ENCODE measurements at regions not wholly inside any gene's neighbourhood (a gene's known extent, or its start where the extent isn't known, plus 50 kb on each side); places are given as distances from the start of the nearest gene placed in this dataset.

GRCh38 chr5:79901631-79902030 lies 89.4 kb downstream of the MTX3 start:
- TF ChIP-seq EZH2 (IDR thresholded peaks at IDR 0.05) (no peak), EZH2phosphoT487 (IDR thresholded peaks at IDR 0.05) (no peak), CTCF (IDR thresholded peaks at IDR 0.05) (no peak)
- no peak overlapping the region for H3K4me3 Mint-ChIP-seq
- H3K27me3 Mint-ChIP-seq (ENCODE audit: insufficient read depth, low read depth), result no peaks in the 10 kb centered on the region
- Histone ChIP-seq H3K27me3 (no peaks in the 10 kb centered on the region), H4K20me1 (ENCODE audit: low read depth) (no peaks in the 10 kb centered on the region), H3K36me3 (no peaks in the 10 kb centered on the region), H3K9ac (no peak overlapping the region), H3K4me3 (no peak overlapping the region), H3K27ac (no peak overlapping the region), H3K9me3 (ENCODE audit: low read depth) (no peaks in the 10 kb centered on the region), H2AFZ (replicated peaks) (no peak overlapping the region), H3K4me2 (no peak overlapping the region), H3F3A (ENCODE audit: low read depth) (no peaks in the 10 kb centered on the region), H3K4me1 (no peaks in the 10 kb centered on the region), H3K79me2 (ENCODE audit: low read depth) (no peaks in the 10 kb centered on the region)
- H3K4me1 Mint-ChIP-seq, result no peaks in the 10 kb centered on the region
- no peak for DNase-seq (ENCODE audit: low spot score)
- peaks cover 8% of the 10 kb centered on the region for H3K9me3 Mint-ChIP-seq
- H3K36me3 Mint-ChIP-seq, result no peaks in the 10 kb centered on the region
- no peak overlapping the region for H3K27ac Mint-ChIP-seq

DNA sequence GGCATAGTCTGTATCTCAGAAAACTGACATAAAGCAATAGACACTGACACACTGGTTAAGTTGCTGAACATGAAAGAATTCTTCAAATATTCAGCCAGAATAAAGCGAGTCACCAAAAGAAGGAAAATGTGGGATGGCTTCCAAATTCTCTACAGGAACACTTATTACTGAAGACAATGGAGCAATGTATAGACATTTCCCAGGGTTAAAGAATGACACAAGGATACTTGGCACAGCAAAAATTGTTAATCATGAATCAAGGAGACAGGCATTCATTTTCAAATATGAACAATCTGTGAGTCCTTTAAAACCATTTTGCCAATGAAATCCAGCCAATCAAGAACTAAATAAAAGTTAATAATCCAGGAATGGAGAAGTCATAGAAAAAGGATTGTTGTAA lies 92.5 kb downstream of the MTX3 start:
- Mint-ChIP-seq H3K9me3 (peaks cover 6% of the 10 kb centered on the region), H3K27ac (no peak overlapping the region)

DNA sequence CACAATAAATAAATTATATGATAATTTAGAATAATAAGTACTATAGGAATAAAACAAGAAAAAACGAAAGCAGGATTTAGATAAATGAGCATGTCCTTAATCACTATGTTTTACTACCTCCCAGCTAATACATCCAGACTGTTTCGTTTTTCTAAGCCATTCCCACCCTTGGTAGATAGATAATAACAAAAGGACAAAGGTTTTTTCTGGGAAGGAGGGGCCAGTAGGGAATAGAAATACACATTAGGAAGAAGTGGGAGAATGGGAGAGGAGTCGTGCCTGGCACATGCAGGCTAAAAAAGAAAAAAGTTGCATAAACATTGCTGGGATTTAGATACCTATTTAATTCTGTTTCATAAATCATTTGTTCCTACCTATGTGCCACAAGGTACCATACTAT lies 97.1 kb downstream of the MTX3 start:
- no peak overlapping the region for H3K27ac ChIP-seq
- TF ChIP-seq CTCF (IDR thresholded peaks at IDR 0.05) (no peak), EZH2 (IDR thresholded peaks at IDR 0.05) (no peak), EZH2phosphoT487 (IDR thresholded peaks at IDR 0.05) (no peak)
- no peaks in the 10 kb centered on the region for H3K9me3 Mint-ChIP-seq

More for the DNA sequence above, 92.5 kb downstream of the MTX3 start:
- H3K4me1 ChIP-seq, result no peaks in the 10 kb centered on the region
- H3K4me2 ChIP-seq, result no peak overlapping the region
- DNase-seq (ENCODE audit: low spot score), result no peak
- H3K9ac ChIP-seq, result no peak overlapping the region
- no peaks in the 10 kb centered on the region for H3K27me3 ChIP-seq
- Mint-ChIP-seq H3K4me3 (no peak overlapping the region), H3K27me3 (ENCODE audit: insufficient read depth, low read depth) (no peaks in the 10 kb centered on the region), H3K4me1 (no peaks in the 10 kb centered on the region), H3K36me3 (no peaks in the 10 kb centered on the region)
- H4K20me1 ChIP-seq (ENCODE audit: low read depth), result no peaks in the 10 kb centered on the region
- TF ChIP-seq CTCF (IDR thresholded peaks at IDR 0.05) (no peak), EZH2phosphoT487 (IDR thresholded peaks at IDR 0.05) (no peak), EZH2 (IDR thresholded peaks at IDR 0.05) (no peak)
- H3K9me3 ChIP-seq (ENCODE audit: low read depth), result no peaks in the 10 kb centered on the region
- H3K4me3 ChIP-seq, result no peak overlapping the region
- no peak overlapping the region for H3K27ac ChIP-seq
- no peaks in the 10 kb centered on the region for H3F3A ChIP-seq (ENCODE audit: low read depth)
- H3K36me3 ChIP-seq, result no peaks in the 10 kb centered on the region
- no peak overlapping the region for H2AFZ ChIP-seq (replicated peaks)
- no peaks in the 10 kb centered on the region for H3K79me2 ChIP-seq (ENCODE audit: low read depth)

More for the DNA sequence above, 97.1 kb downstream of the MTX3 start:
- Histone ChIP-seq H4K20me1 (ENCODE audit: low read depth) (no peaks in the 10 kb centered on the region), H3K79me2 (ENCODE audit: low read depth) (no peaks in the 10 kb centered on the region), H3K4me2 (no peak overlapping the region), H2AFZ (replicated peaks) (no peak overlapping the region), H3K9me3 (ENCODE audit: low read depth) (no peaks in the 10 kb centered on the region), H3K27me3 (no peaks in the 10 kb centered on the region), H3K36me3 (no peaks in the 10 kb centered on the region), H3K4me3 (no peak overlapping the region), H3F3A (ENCODE audit: low read depth) (no peaks in the 10 kb centered on the region), H3K4me1 (no peaks in the 10 kb centered on the region), H3K9ac (no peak overlapping the region)
- H3K4me3 Mint-ChIP-seq, result no peak overlapping the region
- H3K36me3 Mint-ChIP-seq, result no peaks in the 10 kb centered on the region
- H3K27me3 Mint-ChIP-seq (ENCODE audit: insufficient read depth, low read depth), result no peaks in the 10 kb centered on the region
- no peak overlapping the region for H3K27ac Mint-ChIP-seq
- DNase-seq (ENCODE audit: low spot score), result no peak
- no peaks in the 10 kb centered on the region for H3K4me1 Mint-ChIP-seq
